Breast epithelium (tissue), 4 donors: ENCODE measurements at regions not wholly inside any gene's neighbourhood (a gene's known extent, or its start where the extent isn't known, plus 50 kb on each side); places are given as distances from the start of the nearest gene placed in this dataset.
"Not testable (repeated sequence)": the region's sequence is repeated elsewhere in the genome, so short reads cannot be mapped to it uniquely, and the experiment has no call there.

ENCODE experiments used
- DNase-seq, 2 donors: peaks; one replicate each; pipeline ENCODE4 v3.0.0-alpha.2; 2019; ENCODE audit warnings: low spot score in 2 of 2
- H3K27ac ChIP-seq, 2 donors: fragments of 200-600 bp; sonication (generic) in 1 of 2; one replicate each; pipeline ENCODE4 v1.5.1; 2016 to 2019; ENCODE audit warnings: mild to moderate bottlenecking in 1 of 2
- H3K27me3 ChIP-seq, 2 donors: fragments of 200-600 bp; sonication (generic) in 1 of 2; one replicate each; pipeline versions ENCODE4 v1.5.1 to v1.6.0; 2017 to 2019; ENCODE audit warnings: control low read depth in 1 of 2, mild to moderate bottlenecking in 1 of 2
- H3K36me3 ChIP-seq: fragments of 200-600 bp; one replicate; pipeline ENCODE4 v1.5.1; 2019
- H3K4me1 ChIP-seq, 2 donors: fragments of 200-600 bp; sonication (generic); one replicate each; pipeline ENCODE4 v1.5.1; 2016 to 2019; ENCODE audit warnings: control low read depth in 1 of 2
- H3K4me3 ChIP-seq, 3 donors: fragments of 200-600 bp; sonication (generic); 1 replicate in 2 of 3; 2 replicates in 1 of 3; pipeline ENCODE4 v1.5.1; 2016 to 2019; ENCODE audit warnings: mild to moderate bottlenecking in 3 of 3, moderate library complexity in 2 of 3
- H3K9me3 ChIP-seq, 2 donors: fragments of 200-600 bp; sonication (generic) in 1 of 2; one replicate each; pipeline ENCODE4 v1.5.1; 2016 to 2019; ENCODE audit warnings: control low read depth in 1 of 2
- POLR2A ChIP-seq: fragments of 450-650 bp; IDR thresholded peaks from one replicate; pipeline ENCODE4 v1.6.1; 2016; ENCODE audit warnings: antibody characterized with exemption, mild to moderate bottlenecking, moderate library complexity
- POLR2AphosphoS5 ChIP-seq, 3 donors: sonication (generic); formaldehyde crosslinking; IDR thresholded peaks; one replicate each; pipeline ENCODE4 v1.6.1; 2017; ENCODE audit warnings: antibody characterized with exemption in 3 of 3
- intact Hi-C: fragments of 100-400 bp; cut with DNase I; formaldehyde crosslinking; loops from one replicate; pipeline ENCODE4 v1.15.1; 2023; ENCODE audit warnings: low total_unique reads
- TF ChIP-seq, protein P1 (sequence below), 3 donors: fragments of 450-650 bp; IDR thresholded peaks; one replicate each; pipeline ENCODE4 v1.5.1; 2016 to 2017; ENCODE audit warnings: antibody characterized with exemption in 3 of 3, mild to moderate bottlenecking in 3 of 3, moderate library complexity in 3 of 3

DNA sequence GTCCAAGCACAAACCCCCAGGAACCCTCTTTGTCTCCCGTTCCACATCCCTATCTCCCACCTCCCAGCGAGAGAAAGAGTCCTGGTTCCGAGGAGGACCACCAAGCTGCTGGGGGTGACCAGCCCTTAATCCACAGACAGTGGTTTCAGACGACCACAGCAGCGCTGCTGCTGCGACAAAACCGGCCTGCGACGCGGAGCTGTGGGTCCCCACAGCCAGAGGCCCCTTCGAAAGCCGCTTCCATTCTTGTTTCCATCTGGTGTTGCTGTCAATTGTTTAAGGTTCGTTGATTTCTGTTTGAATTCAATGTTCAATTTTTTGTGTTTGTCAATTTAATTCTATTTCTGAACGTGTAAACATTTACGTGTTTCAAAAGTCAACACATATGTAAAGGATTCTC lies 177.5 kb upstream of the FOXD4L5 start:
- H3K4me1 ChIP-seq, H3K36me3 ChIP-seq, H3K9me3 ChIP-seq, H3K4me3 ChIP-seq, intact Hi-C loops, H3K27me3 ChIP-seq, H3K27ac ChIP-seq, DNase-seq: not testable (repeated sequence)

DNA sequence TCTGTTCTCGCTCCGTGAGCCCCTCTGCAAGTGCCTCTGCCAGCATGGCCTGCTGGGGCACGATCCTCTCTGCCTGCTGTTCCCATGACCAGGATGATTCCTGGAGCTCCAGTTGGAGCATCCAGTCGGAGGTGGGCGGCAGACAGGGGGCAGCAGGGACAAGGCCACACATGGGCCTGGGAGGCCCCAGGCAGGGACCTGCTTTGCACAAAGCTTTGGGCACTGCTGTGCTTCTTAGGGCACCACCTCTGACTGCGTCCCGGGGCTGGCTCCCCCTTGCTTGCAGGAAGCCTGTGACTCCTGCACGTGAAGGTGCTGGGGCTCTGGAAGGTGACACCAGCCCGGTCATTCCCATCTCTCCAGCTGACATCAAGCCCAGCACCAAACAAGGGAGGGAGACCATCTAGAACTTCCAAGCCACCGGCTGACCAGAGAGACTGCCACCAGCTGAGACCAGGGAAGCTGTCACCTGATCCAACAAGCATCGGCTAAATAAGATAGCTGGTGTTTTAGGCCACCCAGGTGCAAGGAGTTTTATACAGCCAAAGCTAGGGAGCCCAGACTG lies 174.8 kb upstream of the FOXD4L5 start:
- no peak for DNase-seq
- Histone ChIP-seq H3K27me3 (no peaks in the 10 kb centered on the region), H3K9me3 (peaks cover 0 to 10% of the 10 kb centered on the region in 2 donors), H3K4me1 (no peaks in the 10 kb centered on the region), H3K27ac (no peak overlapping the region), H3K36me3 (no peaks in the 10 kb centered on the region), H3K4me3 (no peak overlapping the region)
- intact Hi-C loops, result no loop called here
- no peak for TF ChIP-seq POLR2AphosphoS5 (IDR thresholded peaks at IDR 0.05)
- no peak for TF ChIP-seq POLR2A
- TF ChIP-seq, protein P1, sequence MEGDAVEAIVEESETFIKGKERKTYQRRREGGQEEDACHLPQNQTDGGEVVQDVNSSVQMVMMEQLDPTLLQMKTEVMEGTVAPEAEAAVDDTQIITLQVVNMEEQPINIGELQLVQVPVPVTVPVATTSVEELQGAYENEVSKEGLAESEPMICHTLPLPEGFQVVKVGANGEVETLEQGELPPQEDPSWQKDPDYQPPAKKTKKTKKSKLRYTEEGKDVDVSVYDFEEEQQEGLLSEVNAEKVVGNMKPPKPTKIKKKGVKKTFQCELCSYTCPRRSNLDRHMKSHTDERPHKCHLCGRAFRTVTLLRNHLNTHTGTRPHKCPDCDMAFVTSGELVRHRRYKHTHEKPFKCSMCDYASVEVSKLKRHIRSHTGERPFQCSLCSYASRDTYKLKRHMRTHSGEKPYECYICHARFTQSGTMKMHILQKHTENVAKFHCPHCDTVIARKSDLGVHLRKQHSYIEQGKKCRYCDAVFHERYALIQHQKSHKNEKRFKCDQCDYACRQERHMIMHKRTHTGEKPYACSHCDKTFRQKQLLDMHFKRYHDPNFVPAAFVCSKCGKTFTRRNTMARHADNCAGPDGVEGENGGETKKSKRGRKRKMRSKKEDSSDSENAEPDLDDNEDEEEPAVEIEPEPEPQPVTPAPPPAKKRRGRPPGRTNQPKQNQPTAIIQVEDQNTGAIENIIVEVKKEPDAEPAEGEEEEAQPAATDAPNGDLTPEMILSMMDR (IDR thresholded peaks at IDR 0.05), result no peak

DNA sequence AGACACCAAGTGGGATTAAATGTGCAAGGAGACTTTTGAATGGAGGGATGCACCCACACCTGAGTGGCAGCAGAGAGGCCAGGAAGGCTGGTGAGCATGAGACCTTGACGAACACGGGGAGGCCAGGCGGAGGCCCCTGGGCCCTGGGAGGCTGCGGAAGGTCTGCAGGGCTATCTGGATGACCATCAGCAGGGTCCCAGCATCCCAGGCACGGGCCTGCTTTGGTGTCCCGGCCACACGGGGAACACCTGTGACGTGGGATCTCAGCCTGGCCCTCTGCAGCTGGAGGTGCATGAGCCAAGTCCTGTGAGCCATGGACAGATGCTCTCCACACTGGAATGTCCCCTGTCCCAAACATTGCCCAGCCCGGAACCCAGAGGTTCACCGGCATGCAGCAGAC lies 174.0 kb upstream of the FOXD4L5 start:
- Histone ChIP-seq H3K36me3 (no peaks in the 10 kb centered on the region), H3K4me1 (no peaks in the 10 kb centered on the region), H3K9me3 (peaks cover 0 to 10% of the 10 kb centered on the region in 2 donors), H3K27ac (no peak overlapping the region), H3K27me3 (no peaks in the 10 kb centered on the region), H3K4me3 (no peak overlapping the region)
- no peak for DNase-seq
- TF ChIP-seq POLR2A (no peak), POLR2AphosphoS5 (IDR thresholded peaks at IDR 0.05) (no peak)
- intact Hi-C loops, result no loop called here

DNA sequence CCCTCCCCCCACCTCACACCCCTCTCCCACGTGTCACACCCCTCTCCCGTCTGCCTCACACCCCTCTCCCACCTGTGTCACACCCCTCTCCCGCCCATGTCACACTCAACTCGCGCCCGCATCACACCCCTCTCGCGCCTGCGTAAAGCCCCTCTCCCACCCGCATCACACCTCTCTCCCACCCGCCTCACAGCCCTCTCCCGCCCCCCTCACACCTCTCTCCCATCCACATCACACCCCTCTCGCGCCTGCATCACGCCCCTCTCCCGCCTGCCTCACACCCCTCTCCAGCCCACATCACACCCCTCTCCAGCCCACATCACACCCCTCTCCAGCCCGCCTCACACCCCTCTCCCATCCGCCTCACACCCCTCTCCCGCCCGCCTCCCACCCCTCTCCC lies 173.5 kb upstream of the FOXD4L5 start:
- Histone ChIP-seq H3K4me1 (no peaks in the 10 kb centered on the region), H3K4me3 (no peak overlapping the region), H3K9me3 (peaks cover 0 to 10% of the 10 kb centered on the region in 2 donors), H3K27me3 (no peaks in the 10 kb centered on the region), H3K27ac (no peak overlapping the region), H3K36me3 (no peaks in the 10 kb centered on the region)
- intact Hi-C loops, result no loop called here
- no peak for DNase-seq
- no peak for TF ChIP-seq POLR2AphosphoS5 (IDR thresholded peaks at IDR 0.05)

DNA sequence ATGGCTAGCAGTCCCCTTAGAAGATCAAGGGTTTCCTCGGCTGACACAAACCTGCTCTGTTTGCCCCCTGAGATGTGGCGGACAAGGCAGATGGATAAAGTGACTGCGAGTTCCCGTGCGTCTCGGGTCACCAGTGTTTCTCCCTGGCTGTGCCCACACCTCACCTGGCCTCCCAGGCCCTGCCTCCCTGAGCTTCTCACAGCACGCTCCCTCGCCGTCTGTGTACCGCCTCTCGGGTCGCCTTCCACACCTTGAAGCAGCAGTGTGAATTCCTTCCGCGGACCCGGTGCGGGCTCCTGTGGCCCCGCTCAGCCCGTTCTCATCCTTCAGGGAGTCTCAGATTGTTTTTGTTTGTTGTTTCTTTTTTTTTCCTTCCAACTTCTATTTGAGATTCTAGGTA lies 172.0 kb upstream of the FOXD4L5 start:
- H3K36me3 ChIP-seq, intact Hi-C loops, H3K27ac ChIP-seq, H3K9me3 ChIP-seq, DNase-seq, H3K4me3 ChIP-seq, H3K4me1 ChIP-seq, H3K27me3 ChIP-seq: not testable (repeated sequence)

DNA sequence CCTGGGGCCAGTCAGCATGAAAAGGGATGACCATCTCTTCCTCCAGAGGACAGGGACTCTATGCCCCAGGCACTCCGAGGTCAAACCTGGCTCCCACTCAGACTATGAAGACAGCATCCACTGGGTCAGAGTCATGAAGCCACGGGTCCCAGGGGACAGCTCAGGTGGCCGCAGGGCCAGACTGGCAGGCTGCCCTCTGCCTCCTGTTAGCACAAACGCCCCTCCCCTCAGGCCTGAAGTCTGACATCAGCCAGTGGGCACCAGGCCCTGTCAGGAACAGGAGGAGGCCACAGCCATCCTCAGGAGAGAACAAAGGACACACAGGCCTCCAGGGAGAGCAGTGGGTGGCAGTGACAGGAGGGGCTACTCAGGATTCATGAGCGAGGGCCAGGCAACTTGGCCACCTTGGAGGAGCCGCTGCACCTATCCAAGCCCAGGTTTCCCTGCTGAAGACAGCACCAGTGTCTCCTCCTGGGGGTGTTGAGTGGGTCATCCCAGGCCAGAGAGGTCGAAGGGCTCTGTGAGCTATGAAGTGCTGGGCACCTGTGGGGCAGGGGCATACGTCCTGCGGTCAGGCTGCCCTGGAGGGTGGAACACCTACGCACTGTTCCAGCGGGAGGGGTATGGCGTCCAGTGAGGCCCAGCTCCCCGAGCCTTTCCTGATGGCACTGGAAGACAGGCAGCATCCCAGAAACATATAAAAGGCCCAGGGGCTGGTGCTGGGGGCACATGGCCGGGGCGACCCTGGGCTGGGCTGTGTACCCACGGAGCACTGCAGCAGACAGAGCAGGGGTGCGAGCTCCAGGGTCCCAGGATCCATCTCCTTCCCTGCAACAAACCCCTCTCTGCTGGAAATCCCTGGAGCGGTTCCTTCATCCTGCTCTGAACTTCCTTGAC lies 171.0 kb upstream of the FOXD4L5 start:
- DNase-seq, H3K27ac ChIP-seq, H3K27me3 ChIP-seq, H3K4me3 ChIP-seq, intact Hi-C loops, H3K4me1 ChIP-seq, H3K9me3 ChIP-seq, H3K36me3 ChIP-seq: not testable (repeated sequence)

DNA sequence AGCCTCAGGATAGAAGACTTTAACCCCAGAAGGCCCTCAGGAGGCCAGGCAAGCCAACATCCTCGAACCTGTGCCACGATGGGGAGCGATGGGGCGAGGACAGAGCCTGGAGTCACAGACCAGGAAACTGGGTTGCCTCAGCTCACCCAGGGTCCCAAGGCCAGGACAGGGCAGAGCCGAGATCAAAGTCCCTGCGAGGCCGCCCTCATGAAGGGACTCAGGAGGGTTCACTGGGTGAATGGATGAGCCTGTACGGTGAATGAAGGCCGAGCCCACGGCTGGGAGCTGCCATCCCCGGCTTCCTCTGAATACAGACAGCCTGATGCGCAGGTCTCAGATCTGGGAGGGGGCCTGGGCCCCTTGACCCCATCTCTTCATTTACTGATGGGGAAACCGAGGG lies 170.1 kb upstream of the FOXD4L5 start:
- H3K4me1 ChIP-seq, H3K27me3 ChIP-seq, DNase-seq, intact Hi-C loops, H3K4me3 ChIP-seq, H3K36me3 ChIP-seq, H3K9me3 ChIP-seq, H3K27ac ChIP-seq: not testable (repeated sequence)

DNA sequence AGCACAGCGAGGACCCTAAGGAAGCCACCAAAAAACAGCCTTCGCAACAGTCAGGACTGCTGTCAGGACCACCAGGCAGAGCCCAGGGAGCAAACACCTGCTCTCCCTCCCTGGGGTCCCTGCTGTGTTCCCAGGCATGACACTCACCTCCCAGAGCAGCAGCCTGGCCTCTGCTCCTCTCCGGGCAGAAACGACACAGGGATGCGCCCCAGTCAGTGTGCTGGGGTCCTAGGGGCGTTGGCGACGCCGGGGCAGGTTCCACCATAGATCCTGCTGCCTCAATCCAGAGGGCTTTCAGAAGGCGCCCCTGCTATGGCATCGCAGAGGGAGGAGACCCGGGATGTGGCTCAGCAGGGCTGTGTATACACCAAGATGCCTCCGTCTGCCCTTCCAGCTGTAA lies 169.7 kb upstream of the FOXD4L5 start:
- H3K27me3 ChIP-seq, H3K27ac ChIP-seq, DNase-seq, intact Hi-C loops, H3K4me3 ChIP-seq, H3K4me1 ChIP-seq, H3K9me3 ChIP-seq, H3K36me3 ChIP-seq: not testable (repeated sequence)

DNA sequence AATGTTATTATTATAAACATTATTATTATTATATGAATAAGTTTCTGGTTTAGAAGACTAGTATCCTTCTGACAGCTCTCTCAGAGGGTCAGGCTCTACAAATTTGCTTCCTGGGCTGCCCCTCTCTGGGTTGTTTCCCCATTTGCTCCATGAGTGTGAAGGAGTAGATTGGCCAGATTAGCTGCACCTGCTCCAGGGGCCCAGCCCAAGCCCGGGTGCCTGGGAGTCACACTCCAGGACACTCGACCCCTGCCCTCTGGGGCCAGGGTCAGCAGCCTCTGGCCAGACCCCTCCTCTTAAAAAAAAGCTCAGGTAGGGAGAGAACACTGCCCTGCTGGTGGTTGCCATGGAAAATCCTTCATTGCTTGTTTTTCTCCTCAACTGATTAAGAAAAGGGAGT lies 169.0 kb upstream of the FOXD4L5 start:
- H3K27me3 ChIP-seq, H3K4me3 ChIP-seq, H3K36me3 ChIP-seq, H3K9me3 ChIP-seq, H3K4me1 ChIP-seq, DNase-seq, intact Hi-C loops, H3K27ac ChIP-seq: not testable (repeated sequence)

DNA sequence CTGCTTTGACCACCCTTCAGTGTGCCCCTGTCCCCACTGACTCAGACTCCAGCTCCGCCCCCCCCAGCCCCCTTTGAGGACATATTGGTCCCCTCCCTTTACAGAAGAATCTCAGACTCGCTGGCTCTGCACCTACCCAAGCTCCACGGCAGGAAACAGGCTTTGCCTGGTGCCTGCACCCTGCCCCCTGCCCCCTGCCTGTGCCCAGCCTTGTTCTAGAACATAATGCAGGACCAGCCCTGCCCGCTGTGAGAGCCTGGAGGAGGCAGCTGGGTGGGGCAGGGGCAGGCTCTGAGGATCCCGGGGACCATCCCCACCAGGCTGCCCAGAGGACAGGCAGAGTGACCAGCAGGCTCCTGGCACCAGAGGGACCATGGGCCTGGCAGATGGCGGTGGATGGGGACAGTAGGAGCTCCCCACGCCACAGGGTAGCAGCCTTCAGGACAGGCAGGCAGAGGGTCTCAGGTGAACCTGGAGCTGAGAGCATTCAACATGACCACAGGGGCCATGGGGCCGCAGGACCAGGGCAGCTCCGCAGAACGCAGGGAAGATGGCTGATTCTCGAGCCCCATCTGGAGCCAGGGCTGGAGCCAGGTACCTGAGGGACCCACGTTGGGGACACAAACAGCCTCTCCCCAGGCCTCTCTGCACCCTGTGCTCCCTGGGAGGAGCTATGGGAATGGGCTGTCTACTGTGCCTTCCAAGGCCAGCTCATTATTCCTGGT lies 165.0 kb upstream of the FOXD4L5 start:
- H3K36me3 ChIP-seq, H3K27me3 ChIP-seq, H3K27ac ChIP-seq, DNase-seq, H3K4me3 ChIP-seq, H3K4me1 ChIP-seq, H3K9me3 ChIP-seq, intact Hi-C loops: not testable (repeated sequence)
